ENCODE measurements at regions not wholly inside any gene's neighbourhood (a gene's known extent, or its start where the extent isn't known, plus 50 kb on each side); places are given as distances from the start of the nearest gene placed in this dataset.

DNA sequence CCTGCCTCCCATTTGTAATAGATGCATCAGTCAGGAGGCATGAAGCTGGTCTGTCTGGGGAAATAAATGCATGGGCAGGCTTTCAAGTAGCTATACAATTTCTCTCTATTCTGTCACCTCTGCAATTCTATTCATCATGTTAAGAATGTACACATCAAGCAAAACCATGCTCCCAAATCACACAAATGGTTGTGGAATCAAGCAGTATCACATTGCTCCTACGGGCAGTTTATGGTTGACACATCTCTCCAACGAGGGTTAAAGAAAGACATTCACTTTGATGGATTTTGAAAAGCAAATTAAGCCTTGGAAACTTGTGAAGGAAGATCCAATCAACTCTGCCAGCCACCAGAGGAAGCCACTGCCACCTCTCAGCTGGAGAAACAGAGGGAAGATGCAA lies 1277.4 kb upstream of the TMEM132C start:
- peaks cover 2 to 10% (median 7%) of the 10 kb centered on the region in 3 experiments; a peak in 5 of 7 replicates for H3K36me3 Mint-ChIP-seq (ENCODE audit: insufficient read depth in 1 of 3, low read depth in 3 of 3)

More for the DNA sequence above, 1277.4 kb upstream of the TMEM132C start:
- H3K4me1 ChIP-seq (ENCODE audit: insufficient read depth, low read length): no peaks in the 10 kb centered on the region
- no peak overlapping the region for H2BK15ac ChIP-seq (ENCODE audit: low read depth, low read length)
- no peak overlapping the region for H3K9ac ChIP-seq (ENCODE audit: extremely low read depth, insufficient read length, low read length)
- no peak overlapping the region for H3K27ac ChIP-seq (ENCODE audit: insufficient read length, low read depth, low read length)
- H2AFZ ChIP-seq (ENCODE audit: low read length): no peak overlapping the region
- no peak overlapping the region for H4K8ac ChIP-seq (replicated peaks; ENCODE audit: insufficient read length, low read depth, low read length)
- WGBS (ENCODE audit: extremely low coverage, insufficient read length, low lambda C conversion rate): no CpG with 5 or more reads among the region's 2 CpGs
- H3K9me3 ChIP-seq (ENCODE audit: control insufficient read depth, low read depth, low read length): peaks cover under 1% of the 10 kb centered on the region
- no peak overlapping the region for H3T11ph ChIP-seq (ENCODE audit: low read length)
- no peaks in the 10 kb centered on the region for H3K27me3 ChIP-seq (ENCODE audit: insufficient read depth, low read length)
- no peak overlapping the region for H3K27ac Mint-ChIP-seq
- no peak for DNase-seq
- H4K5ac ChIP-seq (ENCODE audit: insufficient read length, low read depth, low read length): no peak overlapping the region
- H3K4me3 Mint-ChIP-seq: no peak overlapping the region
- H3K23me2 ChIP-seq (ENCODE audit: insufficient read length, low read depth, low read length, poor library complexity, severe bottlenecking): no peaks in the 10 kb centered on the region
- H3K79me2 ChIP-seq (ENCODE audit: insufficient read depth, low read length): no peaks in the 10 kb centered on the region
- H3K4ac ChIP-seq (ENCODE audit: low read depth, low read length): no peak overlapping the region
- no peaks in the 10 kb centered on the region; the same call in 1 of the 2 replicates for H3K27me3 Mint-ChIP-seq (ENCODE audit: low read depth)
- no peaks in the 10 kb centered on the region for H4K20me1 ChIP-seq (ENCODE audit: control insufficient read depth, insufficient read depth, insufficient read length)
- H3K4me2 ChIP-seq (ENCODE audit: insufficient read depth, insufficient read length, low read length): no peak overlapping the region
- no peak overlapping the region for H2BK20ac ChIP-seq (ENCODE audit: low read depth, low read length, poor library complexity, severe bottlenecking)
- no peak overlapping the region for H2BK120ac ChIP-seq (ENCODE audit: low read depth, low read length, poor library complexity, severe bottlenecking)
- H2BK12ac ChIP-seq (ENCODE audit: insufficient read length, low read depth, low read length): no peak overlapping the region
- no peak overlapping the region for H3K14ac ChIP-seq (ENCODE audit: insufficient read depth, low read length)
- peaks cover 13 to 25% of the 10 kb centered on the region in 2 experiments for H3K9me3 Mint-ChIP-seq
- TF ChIP-seq, protein P1, sequence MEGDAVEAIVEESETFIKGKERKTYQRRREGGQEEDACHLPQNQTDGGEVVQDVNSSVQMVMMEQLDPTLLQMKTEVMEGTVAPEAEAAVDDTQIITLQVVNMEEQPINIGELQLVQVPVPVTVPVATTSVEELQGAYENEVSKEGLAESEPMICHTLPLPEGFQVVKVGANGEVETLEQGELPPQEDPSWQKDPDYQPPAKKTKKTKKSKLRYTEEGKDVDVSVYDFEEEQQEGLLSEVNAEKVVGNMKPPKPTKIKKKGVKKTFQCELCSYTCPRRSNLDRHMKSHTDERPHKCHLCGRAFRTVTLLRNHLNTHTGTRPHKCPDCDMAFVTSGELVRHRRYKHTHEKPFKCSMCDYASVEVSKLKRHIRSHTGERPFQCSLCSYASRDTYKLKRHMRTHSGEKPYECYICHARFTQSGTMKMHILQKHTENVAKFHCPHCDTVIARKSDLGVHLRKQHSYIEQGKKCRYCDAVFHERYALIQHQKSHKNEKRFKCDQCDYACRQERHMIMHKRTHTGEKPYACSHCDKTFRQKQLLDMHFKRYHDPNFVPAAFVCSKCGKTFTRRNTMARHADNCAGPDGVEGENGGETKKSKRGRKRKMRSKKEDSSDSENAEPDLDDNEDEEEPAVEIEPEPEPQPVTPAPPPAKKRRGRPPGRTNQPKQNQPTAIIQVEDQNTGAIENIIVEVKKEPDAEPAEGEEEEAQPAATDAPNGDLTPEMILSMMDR (conservative IDR thresholded peaks at IDR 0.05): no peak
- no peak overlapping the region for H3K23ac ChIP-seq (ENCODE audit: insufficient read length, low read depth, low read length)
- no peak overlapping the region for H2BK5ac ChIP-seq (ENCODE audit: insufficient read length, low read length)
- H2AK5ac ChIP-seq (ENCODE audit: insufficient read length, low read length): no peak overlapping the region
- no peaks in the 10 kb centered on the region for H3K4me1 Mint-ChIP-seq
- H4K91ac ChIP-seq (ENCODE audit: insufficient read length, low read depth, low read length): no peak overlapping the region
- no peak overlapping the region for H3K56ac ChIP-seq (ENCODE audit: insufficient read length, low read depth, low read length)
- no peak overlapping the region for H3K18ac ChIP-seq (ENCODE audit: insufficient read length, low read depth, low read length)
- H3K79me1 ChIP-seq (ENCODE audit: insufficient read depth, low read depth, low read length, poor library complexity, severe bottlenecking): no peaks in the 10 kb centered on the region

Measured in H9 (cell line).